HG03432 (cell line): ENCODE measurements at regions not wholly inside any gene's neighbourhood (a gene's known extent, or its start where the extent isn't known, plus 50 kb on each side); places are given as distances from the start of the nearest gene placed in this dataset.

Experiments
- ATAC-seq: cut with Tn5 transposase; IDR thresholded peaks from one replicate; pipeline ENCODE4 v1.9.1; 2021; ENCODE audit warnings: mild to moderate bottlenecking, moderate library complexity; ENCODE audit not compliant: unreplicated experiment

DNA sequence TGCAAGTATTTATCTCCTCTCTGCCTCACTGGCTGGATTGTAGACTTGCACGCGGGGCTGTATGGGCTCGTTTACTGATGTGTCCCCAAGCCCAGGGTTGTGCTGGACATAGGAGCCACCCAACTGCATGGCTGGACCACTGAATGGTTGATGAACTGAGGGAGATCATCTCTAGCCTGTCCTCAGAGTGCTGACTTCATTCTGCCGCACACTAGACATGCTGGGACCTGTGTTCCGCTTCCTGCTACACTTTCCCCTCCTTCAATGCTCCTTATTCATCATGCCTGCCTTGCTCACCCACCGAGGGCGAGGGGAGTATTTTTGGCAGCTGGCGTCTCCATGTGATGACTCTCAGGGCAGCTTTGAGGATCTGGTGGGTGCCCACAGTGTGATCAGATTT is 440.2 kb downstream of the GLRX3 start:
- ATAC-seq: no peak

DNA sequence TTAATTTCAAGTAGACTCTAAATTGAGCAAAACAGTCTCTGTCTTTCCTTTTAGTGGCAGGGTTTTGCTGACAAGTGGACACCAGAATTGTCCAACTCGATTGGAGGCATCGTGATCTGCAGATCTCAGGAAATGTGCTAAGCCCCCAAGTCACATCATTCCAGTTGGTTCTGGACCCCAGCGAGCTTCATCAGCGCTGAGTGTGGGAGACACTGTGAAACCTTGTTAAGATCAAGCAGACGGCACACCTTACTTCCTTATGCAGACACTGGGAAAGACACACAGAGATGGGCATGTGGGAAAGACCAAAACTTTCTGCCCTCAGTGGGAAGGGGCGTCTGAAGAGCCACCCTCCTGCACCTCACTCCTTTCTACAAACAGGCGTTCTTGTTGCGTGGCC is 440.8 kb downstream of the GLRX3 start:
- no peak for ATAC-seq

DNA sequence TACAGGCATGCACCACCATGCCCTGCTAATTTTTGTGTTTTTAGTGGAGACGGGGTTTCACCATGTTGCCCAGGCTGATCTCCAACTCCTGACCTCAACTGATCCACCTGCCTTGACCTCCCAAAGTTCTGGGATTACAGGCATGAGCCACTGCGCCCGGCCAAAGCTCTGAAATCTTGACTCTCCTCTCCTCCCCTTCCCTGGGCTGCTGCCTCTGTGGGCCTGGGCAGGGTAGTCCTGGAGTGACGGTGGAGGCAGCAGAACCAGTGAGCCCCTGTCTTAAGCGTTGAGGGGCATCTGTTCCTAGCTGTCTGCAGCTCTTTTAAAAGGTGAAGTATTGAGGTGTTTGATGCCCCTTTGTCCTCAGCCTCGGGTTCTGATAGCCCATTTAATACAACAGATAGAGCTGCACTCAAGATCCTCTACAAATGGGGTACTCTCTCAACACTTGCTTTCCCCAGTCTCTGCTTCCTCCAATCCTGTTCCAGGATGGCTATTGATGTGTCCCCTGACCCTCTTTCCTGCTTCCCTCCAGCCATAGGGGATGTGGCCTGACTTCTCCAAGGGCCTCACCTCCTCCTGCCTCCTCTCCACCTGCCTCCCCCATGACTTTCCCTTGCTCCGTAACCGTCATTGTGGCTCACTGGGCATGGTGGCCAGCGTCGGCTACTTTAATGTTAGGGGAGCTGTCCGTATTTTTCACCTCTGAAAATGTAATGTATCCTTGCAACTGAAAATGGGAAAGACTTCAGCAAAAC is 442.5 kb downstream of the GLRX3 start:
- ATAC-seq: no peak

DNA sequence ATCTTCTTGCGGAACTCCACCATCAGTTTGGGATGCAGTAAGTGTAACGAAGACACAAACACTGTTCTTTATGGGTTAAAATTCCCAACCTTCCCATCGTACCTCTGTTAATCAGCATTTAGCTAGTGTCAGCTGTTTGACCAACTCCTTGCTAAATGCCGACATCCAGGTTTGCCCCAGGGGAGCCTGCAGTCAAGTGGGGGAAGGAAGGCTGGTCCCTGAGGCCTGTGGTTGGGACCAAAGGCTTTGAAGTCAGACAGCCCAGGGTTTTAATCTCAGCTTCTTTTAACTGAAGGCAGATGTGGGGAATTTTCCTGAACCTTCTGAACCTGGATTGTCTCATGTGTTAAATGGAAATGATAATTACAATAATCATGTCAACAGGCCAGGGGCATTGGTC is 443.7 kb downstream of the GLRX3 start:
- no peak for ATAC-seq

DNA sequence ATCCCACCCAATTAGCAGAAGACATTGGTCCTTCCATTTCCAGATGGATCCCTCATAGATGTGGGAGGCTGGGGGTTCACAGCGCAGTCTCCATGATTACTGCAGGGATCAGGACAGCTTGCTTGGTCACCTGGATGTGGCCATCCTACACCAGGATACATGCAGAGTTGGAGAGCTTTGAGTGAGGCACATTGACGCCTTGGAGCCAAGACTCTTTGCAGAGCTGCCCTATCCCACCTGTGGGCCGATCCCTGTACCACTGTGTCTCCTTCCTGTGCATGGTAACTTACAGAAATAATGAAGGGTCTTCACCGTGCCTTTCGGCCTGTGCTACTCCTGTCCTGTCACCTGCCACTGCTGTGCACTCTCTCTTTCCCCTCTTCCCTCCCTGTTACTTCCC is 444.8 kb downstream of the GLRX3 start:
- ATAC-seq: no peak

DNA sequence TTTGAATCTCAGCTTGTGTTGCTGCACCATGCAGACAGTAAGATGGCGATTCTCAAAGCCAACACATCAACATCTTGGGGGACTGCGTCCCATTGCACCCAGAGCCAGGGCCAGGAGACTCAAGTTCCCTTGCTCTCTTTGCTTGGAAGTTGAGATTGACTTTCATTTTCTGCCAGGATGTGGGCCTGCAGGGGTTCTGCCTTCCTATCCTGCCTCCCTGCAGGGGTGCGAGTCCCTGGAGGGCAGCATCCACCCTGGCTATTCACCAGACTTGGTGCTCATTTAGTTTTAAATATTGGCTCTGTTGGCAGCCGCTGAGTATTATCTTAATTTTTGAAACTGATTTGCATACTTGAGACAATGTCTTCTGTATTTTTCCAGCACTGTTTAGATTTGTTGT is 451.5 kb downstream of the GLRX3 start:
- ATAC-seq: no peak

DNA sequence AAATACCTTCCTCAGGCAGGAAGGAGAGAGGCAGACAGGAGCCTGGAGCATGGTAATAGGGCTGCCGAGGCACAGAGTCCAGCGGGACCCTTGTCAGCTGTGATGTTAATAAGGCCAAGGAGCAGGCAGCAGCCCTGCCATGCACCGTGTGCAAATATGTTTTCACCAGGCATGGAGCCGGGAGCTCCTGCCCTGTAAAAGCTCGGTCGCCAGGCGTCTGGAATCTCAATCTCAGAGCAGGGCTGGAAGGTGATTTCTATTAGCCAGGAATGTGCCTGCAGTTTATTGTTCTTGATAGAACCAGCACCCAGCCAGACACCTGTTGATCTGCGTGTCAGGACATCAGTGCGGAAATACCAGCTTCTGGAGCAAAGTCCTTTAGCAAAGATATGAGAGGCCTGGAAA is 469.8 kb downstream of the GLRX3 start:
- ATAC-seq: no peak

DNA sequence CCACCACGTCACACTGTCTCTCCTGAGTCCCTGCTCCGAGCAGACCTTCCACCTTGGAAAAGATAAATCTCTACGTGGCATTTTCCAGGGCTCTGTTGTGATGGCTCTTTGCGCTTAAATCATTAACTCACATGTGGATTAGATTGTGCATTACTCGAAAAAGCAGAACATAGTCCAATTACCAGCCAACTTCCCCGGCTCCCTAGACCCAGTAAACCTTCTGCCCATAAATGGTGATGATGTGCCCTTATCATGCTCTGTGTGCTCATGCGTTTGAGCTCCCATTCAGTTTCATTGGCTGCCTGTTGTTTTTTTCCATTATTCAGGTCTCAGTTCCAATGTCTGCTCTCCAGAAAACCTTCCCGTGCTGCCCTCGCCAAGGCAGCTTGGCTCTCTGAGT is 471.2 kb downstream of the GLRX3 start:
- no peak for ATAC-seq

DNA sequence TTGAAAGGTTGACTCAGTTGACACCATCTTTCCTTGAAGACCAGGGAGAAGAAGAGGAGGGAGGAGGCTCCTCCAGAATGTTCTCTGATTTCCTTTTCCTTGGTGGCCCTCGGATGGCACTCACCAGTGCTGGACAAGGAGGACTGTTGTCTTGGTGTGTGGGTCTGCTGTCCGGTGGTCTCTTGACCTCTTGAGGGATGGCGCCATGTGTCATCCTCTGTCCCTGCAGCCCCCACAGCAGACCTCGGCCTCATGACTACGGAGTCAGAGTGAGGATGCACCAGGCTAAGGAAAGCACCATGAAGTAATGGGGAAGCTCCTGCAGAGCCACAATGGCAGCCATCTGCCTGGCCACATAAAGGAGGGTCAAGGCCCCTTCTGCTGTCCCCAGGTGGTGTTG is 475.0 kb downstream of the GLRX3 start:
- no peak for ATAC-seq

DNA sequence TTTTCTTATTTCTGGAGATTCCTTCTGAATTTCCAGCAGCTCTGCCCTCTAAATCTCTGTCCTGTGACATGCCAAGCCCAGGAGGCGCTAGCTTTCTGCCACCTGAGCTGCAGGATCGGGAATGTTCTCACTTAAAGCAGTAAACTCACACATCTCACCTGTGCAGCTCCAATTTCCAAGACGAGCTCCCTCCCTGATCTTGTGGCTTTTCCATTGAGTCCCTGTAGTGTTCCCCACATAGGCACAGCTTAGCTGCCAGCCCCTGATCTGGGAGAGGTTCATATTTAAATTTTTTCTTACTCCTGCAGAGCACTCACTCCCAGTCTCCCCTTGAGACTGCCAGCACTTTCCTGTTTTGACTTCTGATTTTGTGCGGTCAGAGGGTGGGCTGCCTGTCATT is 479.3 kb downstream of the GLRX3 start:
- ATAC-seq: no peak

DNA sequence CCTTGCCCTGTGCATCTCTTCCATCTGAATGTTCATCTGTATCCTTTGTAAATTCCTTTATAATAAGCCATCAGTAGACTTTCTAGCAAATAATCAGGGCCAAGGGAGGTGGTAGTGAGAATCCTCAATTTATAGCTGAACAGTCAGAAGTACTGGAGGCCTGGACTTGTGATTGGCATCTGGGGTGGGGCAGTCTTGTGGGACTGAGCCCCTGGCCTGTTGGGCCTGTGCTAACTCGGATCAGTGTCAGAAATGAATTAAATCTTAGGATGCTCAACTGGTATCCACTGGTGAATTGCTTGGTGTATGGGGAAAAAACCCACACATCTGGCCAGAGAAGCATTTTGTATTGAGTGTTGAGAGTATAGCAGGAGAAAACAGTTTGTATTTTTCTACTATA is 481.8 kb downstream of the GLRX3 start:
- no peak for ATAC-seq

DNA sequence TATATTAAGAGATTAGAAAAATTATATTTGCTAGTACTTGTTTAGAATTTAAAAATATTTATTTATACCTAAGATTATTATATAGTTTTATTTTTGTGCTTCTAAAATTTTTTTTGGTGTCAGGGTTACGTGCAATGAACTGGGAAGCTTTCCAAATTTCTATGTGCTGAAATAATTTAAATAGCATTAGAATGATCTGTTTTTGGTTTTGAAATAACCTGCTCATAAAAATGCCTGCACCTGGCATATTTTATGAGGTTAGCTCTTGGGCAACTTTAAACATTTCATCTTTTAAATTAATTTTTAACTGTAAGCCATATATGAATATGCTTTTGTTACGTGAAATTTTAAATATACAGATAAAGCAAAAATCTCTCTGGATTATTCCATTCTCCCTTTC is 482.5 kb downstream of the GLRX3 start:
- no peak for ATAC-seq

DNA sequence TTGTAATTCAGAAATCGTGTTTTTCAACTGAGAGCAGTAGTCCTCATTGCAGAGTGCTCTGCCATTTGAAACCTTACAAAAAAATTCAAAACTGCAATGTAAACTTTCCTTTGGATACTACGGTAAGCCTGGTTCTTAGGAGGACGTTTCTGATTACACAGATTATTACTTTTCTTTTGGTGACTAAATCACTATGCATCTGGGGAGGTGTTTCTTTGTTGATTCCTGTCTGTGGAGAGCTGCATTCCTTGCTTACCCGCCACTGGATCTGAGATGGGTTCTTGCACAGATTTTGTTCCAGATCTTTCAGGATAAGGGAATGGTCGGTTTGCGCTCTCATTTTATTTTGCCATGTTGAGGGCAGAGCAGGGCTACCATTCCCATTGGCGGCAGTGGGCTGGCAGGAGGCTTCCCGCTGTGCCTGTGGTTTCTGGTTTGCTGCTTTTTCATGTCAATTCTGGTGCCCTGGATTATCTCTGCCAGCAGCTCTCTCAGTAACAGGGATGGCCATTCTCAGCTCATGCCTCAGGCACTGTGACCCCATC is 485.1 kb downstream of the GLRX3 start:
- ATAC-seq: no peak

DNA sequence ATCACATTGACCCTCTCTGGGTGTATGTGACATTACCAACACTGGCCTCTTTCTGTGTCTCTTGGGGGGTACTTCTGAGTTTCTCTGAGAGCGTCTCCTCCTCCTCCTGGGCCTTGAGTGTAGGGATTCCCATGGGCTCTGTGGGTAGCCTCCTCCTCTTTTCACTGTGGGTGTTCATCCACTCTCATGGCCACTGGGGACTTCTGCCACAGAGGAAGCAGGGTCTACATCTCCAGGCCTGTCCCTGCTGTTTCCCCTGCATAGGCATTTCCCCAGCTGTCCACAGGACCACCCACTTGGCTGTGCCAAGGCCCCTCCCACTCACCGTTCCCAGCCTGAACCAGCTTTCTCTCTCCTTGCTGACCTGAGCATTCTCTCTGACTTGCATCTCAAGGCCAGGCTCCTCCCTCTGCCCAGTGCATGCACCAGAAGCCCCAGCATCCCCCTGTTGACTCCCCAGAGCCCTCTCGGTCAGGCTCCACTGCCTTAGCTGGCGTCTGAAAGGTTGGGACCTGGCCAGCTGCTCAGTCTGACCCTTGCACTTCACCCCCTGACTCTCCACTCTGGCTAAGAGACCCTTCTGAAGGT is 487.6 kb downstream of the GLRX3 start:
- no peak for ATAC-seq

DNA sequence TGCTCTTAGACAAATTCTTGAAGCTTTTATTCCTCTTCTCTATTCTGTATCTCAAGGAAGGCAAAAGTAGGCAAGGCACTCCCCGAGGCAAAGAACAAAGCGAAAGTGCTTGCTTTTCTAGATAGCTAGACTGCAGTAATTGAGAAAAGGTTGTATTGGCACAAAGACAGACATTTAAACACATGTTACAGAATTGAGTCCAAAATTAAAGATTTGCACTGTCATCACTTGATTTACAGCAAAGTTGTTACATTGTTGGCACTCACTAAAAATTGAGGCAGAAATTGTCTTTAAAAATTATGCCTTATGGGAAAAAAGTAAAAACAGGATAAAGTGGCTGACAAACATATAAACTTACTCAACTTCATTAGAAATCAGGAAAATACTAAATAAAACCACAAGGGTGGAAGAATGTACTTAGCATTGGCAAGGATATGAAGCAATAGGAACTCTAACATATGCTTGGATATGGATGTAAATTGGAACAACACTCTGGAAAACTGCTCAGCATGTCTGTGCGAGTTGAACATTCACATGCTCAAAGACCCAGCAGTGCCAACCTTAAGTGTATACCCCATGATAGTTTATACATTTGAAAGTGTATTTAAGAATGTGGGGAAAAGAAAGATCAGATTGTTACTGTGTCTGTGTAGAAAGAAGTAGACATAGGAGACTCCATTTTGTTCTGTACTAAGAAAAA is 491.3 kb downstream of the GLRX3 start:
- no peak for ATAC-seq

DNA sequence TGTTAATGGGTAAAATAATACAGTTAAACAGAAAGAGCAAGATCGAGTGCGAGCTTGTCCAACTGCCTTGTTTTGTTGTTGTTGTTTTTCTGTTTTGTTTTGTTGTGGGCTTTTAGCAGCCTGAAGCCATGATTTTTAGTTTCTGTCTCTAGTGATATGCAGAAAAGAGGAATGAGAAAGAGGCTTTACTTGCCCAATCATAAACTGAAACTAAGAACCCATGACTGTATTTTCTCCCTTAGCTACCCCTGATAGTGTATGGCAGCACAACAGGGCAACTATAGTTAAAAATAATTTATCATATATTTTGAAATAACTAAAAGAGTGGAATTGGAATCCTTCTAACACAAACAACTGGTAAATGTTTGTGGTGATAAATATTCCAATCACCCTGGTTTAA is 493.9 kb downstream of the GLRX3 start:
- no peak for ATAC-seq

DNA sequence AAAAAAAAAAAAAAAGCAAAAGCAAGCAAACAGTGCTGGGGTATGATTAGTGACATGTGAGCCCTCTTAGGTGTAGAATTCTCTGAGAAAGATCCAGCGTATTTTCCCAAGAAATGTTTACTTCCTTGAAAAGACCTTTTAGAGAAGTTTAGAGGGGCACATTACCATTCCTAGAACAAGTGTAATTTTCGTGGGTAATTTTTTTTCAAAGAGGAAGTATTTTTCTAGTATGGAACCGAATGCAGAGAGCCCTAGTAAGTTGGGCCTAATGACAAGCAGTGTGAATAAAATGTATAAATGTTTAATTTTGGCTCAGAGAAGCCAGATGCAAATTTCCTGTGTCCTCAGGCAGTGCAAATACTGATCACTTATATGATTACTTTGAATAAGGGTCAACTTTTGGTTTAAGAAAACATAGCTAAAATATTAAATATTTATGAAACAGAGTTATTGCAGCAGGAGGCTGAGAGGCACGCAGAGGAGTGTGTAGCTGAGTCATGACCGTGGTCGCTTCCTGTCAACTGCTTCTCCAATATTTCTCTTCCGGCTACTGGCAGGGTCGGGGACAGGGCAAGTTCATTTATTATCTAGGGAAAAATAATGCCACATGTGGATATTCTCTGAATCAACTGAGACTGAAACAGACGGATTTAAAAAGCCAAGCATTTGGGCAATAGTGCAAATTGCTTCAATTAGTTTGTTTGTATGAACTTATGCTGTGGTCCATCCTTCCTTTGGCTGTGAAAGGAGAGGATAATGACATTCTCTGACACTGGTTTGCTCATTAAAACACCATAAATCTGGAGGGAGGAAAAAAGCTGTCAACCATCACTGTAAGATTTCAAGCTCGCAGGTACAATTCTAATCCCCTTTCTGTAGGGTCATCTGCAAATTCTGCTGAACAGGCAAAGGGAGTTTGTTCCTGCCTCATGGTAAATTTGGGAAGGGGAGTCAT is 495.2 kb downstream of the GLRX3 start:
- no peak for ATAC-seq

DNA sequence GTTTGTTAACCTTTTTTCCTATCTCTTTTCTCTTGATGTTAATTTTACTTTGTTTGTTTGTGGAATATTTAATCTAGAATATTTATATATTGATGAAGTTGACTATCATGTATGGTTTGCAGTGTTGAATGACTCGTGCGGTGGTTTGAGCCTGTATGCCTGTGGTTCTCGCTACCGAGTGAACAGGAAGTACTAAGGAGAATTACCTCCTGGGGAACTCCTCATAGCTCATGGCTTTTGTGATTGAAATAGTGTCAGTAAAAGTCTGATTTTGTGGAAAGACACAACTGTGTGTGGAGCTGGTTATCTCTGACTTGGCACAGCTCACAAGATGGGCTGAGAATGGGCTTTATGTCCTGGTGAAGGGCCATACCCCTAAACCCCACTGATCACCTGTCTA is 498.6 kb downstream of the GLRX3 start:
- ATAC-seq: no peak

DNA sequence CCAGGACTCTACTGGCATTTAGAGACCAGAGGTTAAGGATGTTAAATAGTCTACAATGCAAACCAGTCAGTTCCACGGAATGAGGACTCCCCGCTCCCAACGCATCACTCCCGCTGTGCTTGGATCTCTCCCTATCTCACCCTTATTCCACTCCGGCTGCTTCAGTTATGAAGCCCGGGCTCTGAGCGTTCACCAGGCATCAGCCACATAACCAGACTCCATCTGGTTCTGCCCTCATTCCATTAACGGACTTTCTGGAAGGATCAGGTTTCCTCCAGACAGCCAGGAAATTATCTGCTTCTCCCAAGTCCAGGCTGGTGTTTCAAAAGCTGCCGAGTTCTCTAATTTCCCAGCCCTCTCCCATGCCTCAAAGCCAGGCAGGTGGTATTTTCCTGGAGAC is 499.3 kb downstream of the GLRX3 start:
- no peak for ATAC-seq

DNA sequence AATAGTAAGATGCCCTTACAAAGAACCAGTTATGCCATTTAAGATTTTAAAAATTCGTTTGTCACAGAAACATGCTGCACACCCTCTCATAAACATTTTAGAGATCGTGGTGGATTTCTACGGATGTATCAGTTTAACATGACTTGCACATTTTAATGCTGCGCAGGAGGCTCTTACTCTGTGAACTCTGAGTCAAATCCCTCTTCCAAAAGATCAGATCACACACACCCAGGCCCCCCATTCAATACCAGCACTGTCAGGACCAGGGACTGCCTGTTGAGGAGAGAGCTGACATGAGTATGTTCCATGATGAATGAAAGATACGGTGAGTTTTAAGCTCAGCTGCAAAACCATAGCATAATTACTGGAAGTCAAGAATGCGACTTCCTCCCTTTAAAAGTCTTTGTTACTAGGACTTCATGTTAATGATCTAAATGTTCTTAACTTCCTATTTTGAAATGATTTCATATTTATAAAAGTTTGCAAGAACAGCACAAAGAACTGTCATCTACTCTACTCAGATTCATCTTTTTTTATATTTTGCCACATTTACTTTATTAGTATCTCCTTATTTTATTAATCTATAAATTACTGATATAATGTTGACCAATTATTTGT is 500.2 kb downstream of the GLRX3 start:
- ATAC-seq: no peak
